ENCODE measurements at regions not wholly inside any gene's neighbourhood (a gene's known extent, or its start where the extent isn't known, plus 50 kb on each side); places are given as distances from the start of the nearest gene placed in this dataset.
"Not testable (repeated sequence)": the region's sequence is repeated elsewhere in the genome, so short reads cannot be mapped to it uniquely, and the experiment has no call there.

DNA sequence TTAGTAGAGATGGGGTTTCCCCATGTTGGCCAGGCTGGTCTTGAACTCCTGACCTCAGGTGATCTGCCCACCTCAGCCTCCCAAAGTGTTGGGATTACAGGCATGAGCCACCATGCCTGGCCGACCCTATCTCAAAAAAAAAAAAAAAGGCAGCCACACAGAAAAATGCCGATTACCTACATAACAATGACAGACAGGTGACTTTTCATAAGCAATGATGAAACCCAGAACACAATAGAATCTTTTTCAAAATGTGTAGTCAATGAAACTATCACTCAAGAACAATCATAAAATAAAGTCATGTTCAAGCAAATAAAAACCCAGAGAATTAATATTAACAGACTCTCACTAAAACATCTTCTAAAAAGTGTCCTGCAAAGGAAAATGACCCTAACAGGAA is 135.6 kb upstream of the MVB12B start:
- not testable (repeated sequence) for DNase-seq

DNA sequence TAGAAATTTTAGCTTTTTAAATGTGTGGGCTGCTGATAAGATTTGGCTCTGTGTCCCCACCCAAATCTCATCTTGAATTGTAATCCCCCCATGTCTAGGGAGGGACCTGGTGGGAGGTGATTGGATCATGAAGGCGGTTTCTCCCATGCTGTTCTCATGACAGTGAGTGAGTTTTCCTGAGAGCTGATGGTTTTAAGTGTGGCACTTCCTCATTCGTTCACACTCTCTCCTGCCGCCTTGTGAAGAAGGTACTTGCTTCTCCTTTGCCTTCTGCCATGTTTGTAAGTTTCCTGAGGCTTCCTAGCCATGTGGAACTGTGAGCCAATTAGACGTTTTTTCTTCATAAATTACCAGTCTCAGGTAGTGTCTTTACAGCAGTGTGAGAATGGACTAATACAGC is 127.8 kb upstream of the MVB12B start:
- no peak for DNase-seq

DNA sequence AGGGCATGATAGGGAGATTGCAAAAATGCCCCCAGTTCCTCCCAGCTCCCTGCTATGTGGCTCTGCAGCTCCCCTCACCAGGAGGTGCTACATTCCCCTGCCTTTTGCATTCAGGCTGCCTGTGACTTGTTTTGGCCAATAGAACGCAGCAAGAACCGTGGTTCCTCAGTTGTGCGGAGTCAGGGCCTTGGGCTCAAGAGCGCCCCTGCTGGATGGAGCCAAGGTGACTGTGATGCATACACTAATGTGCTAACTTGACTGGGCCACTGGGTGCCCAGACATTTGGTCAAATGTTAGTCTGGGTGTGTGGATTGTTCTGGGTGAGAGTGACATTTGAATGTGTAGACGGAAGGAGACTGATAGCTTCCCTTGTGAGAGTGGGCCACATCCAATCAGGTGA is 123.3 kb upstream of the MVB12B start:
- no peak for DNase-seq

DNA sequence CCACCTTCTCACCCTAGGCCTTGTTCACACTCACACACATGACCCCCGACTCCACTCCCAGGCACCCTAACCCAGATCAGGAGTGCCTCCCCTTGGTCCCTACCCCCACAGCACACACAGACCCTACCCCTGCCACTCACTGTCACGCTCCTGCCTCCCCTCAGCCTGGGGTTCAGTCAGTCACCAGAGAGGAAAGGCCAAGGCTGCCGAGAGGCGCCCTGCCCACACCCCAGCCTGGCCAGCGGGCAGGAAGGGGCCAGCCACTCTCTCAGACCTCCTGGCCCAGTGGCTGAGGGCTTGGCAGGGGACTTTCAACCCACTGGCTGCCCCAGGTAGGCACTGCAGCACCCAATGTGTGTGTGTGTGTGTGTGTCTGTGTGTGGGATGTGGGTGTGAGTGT is 122.4 kb upstream of the MVB12B start:
- DNase-seq = no peak

DNA sequence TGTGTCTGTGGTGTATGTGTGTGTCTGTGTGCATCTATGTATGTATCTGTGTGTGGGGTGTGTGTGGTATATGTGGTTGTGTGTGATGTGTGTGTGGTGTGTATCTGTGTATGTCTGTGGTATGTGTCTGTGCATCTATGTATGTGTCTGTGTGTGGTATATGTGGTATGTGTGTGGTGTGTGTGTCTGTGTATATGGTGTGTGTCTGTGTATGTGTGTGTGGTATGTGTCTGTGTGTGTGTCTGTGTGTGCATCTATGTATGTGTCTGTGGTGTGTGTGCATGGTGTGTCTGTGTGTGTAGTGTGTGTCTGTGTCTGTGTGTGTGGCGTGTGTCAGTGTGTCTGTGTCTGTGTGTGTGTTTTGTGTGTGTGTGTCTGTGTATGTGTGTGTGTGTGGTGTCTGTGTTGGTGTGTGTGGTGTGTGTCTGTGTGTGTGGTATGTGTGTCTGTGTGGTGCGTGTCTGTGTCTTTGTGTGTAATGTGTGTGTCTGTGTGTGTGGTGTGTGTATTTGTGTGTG is 121.9 kb upstream of the MVB12B start:
- DNase-seq = no peak

DNA sequence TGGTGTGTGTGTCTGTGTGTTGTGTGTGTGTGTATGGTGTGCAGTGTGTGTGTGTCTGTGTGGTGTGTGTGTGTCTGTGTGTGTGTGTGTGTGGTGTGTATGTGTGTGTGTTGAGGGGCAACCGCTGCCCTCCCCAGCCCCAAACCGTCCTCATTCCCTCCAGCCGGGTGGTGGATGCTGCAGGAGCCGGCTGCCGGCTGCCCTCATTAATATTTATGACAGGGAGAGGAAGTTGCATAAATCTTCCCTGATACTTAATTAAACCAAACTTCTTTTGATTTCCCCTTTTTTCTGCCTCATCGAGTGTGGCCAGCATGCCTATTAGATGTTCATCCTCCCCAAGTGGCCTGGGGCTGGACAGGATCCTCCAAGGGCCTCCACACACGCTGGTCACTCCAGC is 121.4 kb upstream of the MVB12B start:
- DNase-seq = no peak

DNA sequence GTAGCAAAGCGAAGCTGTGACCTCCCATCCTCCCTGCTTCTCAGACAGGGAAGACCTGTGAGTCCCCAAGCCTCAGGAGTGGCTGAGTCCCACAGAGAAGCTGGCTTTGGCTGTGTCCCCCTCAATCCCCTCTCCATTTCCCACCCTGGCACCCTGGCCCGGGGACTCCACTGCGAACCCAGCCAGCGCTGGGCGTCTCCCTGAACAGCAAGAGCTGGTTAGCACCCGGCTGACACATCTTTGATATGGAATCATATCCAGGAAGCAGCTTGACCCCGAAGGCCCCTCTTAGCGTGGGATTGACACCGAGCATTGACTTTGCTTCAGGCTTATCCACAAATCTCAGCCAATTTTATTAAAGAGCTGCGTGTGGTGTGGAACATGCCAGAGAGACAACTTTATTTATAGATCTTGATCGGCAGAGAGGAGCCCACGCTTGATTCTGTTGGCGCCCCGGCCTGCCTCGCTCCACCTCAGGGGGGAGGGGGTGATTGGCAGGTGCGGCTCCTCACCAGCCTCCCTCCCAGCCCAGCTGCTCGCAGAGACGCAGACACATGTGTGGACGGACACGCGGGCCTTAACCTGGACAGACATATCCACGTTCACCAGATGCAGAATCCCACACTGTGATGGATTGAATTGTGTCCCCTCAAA is 120.7 kb upstream of the MVB12B start:
- no peak for DNase-seq

DNA sequence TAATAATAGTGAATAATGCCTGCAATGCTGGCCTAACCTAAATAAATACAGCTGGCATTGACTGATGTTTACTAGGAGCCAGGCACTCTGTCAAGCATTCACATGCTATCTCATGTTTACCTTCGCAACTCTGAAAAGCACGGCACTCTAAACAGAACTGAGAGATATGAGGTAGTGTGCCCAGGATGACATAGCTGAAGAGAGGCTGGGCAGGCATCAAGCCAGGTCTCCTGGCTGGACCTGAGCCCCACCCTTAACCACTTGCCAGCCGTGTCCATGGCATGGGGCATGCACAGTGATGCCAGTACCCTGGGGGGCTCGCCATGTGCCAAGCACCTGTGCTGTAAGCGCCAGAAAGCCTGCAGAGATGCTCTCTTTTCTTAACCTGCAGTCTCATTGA is 119.4 kb upstream of the MVB12B start:
- DNase-seq = no peak

DNA sequence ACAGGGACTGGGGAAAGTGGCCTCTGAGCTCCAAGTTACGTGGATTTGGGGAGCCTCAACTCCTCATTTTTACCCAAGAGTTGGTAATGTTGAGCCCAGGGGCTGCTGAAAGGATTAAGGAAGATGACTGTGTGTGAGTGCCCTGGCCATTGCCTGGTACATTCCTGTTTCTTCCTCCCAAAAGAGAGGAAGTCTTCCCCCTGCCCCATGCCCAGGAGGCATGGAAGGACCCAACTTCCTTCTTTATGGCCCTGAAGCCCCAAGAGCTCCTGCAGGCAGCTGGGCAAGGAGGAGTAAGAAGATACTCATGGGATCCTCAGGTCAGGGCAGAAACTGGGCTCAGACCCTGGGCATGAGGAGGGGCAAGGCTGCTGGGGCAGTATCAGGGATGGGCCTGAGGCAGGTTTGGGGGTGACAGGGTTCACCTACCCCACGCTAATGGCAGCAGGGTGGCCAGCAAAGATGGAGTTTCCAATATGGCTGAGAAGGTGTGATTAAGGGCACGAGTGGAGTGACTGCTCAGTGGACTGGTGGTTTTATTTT is 118.3 kb upstream of the MVB12B start:
- no peak for DNase-seq

DNA sequence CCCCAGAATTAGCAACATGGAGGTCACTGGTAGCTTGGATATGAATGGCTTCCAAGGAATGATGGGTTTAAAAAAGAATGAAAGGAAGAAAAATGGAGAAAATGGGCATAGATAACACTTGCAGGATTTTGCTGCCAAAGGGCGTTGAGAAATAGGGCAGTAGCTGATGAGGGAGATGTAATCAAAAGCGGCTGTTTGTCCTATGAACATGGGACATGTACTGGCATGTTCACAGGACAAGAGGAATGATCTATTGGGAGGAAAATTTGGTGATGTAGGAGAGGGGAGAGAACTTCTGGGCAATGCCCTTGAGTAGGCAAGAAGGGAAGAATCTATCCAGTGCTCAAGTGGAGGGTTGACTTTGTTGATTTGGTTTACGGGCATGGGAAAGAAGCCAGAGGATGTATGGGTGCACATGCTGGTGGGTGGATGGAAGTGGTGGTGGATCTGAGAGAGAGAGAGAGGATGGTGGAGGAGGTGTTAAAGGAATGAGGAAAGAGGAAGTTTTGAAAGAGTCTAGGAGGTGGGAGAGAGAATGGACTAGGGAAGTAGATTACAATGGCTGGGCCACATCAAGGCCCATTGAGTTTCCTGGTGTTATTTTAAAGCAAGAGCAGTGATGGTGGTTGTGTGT is 115.1 kb upstream of the MVB12B start:
- no peak for DNase-seq

DNA sequence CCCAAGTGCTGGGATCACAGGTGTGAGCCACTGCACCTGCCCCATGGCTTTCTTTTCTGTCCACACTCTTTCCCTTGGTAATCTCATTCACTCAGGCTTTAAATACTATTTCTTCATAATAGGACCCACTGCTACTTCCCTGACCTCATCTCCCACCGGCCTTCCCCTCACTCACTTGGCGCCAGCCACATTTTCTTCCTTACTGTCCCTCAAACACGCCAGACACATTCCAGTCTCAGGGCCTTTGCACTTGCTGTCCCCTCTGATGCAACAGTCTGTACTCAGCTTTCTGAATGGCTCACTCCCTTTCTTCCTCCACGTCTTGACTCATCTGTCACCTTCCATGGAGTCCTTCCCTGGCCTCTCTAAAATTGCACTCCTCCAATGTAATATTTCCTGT is 111.1 kb upstream of the MVB12B start:
- DNase-seq = no peak

DNA sequence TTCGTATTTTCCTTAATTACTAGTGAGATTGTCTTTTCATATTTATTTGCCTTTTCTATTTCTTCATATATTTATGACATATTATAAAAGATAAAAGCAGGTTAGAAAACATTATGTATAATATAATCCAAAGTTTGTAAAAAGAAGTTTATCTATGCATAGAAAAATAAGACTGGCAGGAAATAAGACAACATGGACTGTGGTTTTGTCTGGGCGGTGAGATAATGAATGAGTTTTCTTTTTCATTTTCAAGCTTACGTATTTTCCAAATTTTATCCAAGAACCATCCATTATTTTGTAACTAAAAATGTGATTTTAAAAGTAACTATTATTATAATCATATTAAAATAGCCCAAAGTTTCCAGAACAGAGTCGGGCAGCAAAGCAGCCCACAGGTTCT is 109.8 kb upstream of the MVB12B start:
- no peak for DNase-seq

DNA sequence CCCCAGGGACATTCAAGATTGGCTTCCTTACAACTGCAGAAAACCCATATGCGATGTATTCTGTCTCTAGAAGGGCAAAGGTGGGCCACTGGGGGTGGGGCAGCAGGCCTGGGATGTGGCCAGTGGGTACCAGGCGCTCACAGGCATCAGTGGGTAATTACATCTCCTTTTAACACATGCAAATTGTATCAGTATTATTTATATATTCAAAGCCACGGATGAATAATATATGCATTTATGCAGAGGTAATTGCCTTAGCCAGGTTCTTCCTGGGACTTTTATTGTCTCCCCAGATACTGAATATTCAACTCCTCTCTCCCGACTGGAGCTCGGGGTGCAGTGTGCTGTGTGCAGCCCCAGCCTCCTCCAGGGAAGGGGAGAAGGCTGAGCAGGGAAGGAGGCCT is 109.4 kb upstream of the MVB12B start:
- DNase-seq = no peak

DNA sequence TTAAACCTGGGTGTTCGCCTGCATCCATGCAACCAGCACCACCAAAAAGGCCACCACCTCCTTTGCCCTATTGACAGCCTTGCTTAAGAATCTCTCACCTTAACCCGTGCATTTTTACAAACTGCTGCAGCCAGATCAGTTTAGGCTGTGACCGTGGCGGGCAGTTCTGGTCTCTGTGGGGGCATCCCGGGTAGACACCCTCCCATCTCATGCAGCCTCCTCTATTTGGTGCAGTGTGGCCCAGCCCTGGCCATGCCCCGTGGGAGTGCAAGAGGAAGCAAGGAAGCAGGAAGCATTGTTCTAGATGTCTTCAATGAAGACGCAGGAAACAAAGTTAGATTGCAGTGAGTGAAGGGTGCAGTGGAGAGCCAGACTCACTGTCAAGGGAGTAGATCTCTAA is 108.8 kb upstream of the MVB12B start:
- DNase-seq = no peak

DNA sequence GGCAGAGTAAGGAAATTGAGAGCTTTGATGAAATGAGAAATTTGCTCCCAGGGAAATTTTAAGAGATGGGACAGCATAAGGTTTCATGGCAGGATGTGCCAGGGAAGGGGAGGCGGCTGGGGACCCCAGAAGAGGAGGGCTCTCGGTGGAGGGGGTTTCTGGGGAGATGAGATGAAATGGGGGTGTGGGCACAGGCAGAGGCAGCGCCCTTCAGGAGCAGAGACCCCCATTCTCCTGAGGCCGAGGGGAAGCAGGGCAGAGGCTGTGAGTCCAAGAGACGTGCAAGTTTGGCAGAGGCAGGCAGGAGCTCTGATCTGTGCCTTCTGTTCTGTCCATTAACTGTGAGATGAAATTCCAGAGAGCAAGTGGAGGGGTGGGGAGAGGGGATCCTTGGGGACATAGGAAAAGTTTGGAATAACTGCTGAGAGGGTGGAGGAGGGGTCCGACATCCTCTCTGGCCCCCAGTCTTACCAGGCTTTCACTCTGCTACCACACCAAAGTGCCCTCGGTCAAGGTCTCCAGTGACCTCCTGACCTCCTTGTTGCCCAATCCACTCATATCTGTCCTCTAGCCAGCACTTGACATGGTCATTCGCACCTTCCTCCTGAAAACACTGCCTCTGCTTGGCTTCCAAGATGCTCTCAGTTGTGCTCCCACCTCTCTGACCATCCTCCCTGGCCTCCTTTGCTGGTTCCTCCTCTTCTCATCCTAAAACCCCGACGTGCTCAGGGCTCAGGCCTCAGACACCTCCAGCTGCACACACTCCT is 108.1 kb upstream of the MVB12B start:
- DNase-seq = no peak

DNA sequence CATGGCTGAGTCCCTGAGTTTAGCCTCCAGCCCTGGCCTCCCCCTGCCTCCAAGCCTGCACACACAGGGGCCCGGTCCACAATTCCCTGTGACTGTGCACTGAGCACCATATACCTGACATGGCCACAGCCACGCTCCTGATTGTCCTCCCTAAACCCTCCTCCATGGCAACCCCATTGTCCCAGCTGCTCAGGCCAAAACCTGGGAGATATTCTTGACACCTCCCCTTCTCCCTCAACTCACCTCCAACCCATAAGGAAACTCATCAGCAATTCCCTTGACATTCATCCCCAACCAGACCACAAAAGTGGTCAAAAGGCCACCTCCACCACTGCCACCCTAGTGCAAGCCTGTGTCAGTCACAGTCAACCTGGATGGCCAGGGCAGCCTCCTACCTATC is 107.5 kb upstream of the MVB12B start:
- no peak for DNase-seq

DNA sequence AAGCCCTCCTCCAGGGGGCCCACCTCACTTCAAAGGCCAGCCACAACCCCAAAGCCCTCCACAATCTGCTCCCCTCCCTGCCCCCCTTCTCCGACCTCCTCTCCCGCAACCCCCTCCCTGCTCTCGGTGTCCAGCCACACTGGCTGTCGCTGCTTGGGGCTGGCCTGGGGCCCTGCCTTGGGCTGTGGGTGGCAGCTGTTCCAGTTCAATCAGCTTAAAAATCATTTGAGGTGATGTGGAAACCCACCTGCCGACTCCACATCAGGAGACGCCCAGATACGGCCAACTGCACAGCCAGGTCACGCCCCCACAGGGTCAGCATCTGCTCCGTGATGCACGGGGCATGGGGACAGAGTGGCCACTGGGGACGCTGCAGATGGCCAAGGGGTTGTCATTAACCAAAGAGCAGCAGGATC is 107.0 kb upstream of the MVB12B start:
- no peak for DNase-seq

DNA sequence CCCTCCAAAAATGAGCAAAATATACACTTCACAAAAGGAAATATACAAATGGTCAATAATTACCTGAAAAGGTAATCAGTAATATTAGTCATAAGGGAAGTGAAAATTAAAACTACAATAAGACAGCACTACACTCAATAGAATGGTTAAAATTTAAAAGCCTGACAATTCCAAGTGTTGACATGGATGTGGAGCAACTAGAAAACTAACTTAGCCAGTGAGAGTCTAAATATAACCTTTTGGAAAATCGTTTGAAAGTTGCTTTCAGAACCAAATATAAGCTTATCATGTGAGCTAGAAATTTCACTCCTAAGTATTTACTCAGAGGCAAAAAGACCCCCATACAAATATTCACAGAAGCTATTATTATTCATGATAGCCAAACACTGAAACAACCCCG is 105.1 kb upstream of the MVB12B start:
- no peak for DNase-seq

DNA sequence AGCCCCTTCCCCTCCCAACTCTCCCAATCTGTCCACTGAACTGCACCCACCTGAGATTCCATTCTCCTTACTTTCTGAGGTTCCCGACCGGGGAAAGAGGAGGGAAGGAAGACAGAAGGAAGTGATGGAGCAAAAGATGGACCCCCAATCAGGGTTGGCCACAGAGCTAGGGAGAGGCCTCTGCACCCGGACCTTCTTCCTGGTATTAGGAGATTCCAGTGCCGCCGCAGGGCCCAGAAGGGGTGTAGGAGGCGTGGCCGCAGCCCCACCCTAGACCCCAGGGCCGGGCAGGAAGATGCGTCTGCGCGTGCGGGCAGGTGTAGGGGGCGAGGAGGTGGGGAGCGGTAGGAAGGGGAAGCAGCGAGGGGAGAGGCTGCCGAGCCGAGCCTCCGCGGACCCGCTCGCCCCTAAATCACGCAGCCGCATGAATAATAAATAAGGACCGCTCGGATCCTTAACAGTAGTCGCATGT is 104.2 kb upstream of the MVB12B start:
- no peak for DNase-seq

DNA sequence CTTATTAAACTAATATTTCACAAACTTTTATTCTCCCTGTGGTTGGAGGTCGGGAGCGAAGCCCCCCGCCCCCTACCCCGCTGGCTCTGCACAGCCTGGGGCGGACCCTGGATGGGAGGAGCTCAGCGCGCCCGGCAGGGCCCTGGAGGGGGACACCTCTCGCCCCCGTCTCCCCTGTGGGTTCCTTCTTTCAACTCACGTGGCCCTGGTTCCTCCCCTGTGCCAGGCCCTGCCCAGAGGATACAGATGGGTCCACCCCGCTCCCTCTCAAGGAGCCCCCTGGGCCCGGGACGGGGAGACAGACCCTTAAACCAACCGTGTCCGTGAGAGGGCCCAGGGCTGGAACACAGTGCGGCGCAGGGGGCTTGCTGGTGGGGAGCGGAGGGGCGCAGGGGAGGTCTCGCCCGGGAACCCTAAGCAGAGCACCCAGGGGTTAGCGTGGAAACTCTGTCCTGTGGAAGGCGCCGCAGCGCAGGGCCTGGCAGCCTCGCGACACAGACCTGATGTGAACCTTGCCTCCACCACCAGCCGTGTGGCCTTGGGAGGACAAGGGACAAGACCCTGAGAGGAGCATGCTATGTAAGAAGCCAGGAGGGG is 103.7 kb upstream of the MVB12B start:
- no peak for DNase-seq

DNA sequence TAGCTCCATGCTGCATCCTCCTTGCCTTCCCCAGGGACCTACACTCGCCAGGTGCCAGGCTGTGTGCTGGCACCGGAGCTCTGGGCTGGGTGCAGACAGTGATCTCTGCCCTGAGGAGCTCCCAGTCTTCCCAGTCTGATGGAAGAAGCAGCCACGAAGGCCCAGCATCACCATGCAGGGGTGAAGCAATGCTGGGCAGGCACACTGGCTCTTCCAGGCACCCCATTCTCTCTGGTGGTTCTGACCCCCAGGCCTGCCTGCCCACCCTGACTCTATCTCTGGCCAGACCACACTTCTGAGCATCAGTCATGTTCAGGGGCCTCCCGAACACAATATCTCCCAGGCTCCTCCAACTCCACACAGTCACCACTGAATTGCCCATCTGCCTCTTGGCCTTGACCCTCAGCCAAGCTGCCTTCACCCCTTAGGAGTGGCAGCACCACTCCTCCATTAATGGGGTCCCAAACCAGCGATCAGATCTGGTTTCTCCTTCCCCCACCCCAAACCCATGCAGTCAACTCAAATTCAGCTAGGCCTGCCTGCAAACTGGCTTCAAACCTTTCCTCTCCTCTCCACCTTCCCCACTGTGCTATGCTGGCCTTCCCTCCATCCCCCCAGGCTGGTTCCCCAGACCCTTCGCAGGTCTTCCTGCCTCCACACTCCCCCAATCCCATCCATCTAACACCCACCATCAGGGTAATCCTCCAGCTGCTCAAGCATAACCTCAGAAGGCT is 102.7 kb upstream of the MVB12B start:
- DNase-seq = no peak
